NCI-H1436 (cell line): ENCODE measurements at regions not wholly inside any gene's neighbourhood (a gene's known extent, or its start where the extent isn't known, plus 50 kb on each side); places are given as distances from the start of the nearest gene placed in this dataset.
"Not testable (repeated sequence)": the region's sequence is repeated elsewhere in the genome, so short reads cannot be mapped to it uniquely, and the experiment has no call there.

Experiments
- DNase-seq: peaks from one replicate; lab custom pipeline; 2025; lab: John Stamatoyannopoulos, UW

DNA sequence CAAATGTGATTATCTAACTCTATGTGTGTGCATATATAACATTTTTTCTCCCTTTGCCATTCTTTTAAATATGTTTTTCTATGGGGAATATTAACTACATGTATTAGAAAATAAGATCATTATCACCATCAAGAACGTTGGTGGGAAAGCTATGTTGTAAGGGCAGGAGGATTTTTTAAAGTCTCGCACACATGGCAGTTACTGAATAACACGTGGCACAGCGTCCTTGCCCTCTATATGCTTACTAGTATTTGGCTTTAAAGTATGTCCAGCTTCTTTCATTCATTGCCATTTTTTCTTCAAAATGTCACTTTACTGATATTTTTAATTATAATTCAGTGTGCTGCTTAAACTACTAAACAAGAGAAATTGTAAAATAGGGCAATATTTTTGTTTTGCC lies 944.3 kb downstream of the SOCS6 start:
- DNase-seq: no peak

DNA sequence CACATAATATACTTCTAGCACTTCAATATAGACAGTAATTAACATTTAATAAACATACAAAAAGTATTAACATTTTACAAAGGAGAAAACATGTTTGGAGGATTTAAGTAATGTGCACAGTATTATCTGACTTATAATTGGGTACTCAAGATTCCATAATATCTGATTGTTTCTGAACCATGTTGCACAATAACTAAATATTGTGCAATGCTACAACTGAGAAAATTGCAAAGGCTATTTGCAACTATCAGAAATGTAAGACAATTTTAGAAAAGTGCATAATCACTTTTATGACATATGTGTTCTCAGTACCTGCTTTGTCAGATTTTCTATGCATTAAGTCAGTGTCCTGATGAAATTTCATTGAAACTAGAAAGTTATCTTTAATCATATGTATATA lies 934.6 kb downstream of the SOCS6 start:
- no peak for DNase-seq

DNA sequence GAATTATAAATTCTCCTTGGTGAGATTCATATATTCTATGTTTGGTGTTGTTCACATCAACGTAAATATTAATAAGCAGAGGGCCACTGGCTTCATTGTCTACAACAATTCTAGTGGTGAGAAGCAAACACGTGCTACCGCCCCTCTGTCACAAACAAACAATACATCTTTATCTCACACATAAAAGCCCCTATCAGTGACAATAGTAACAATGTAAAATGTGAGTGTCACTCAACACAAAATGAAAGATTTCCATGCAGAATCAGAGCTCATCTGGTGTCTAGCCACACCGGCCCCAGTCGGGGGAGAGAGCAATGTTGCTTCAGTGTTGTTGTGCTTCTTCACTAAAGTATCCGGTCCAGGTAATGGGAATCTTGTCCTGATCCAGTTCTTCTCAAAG lies 932.6 kb downstream of the SOCS6 start:
- DNase-seq: no peak

DNA sequence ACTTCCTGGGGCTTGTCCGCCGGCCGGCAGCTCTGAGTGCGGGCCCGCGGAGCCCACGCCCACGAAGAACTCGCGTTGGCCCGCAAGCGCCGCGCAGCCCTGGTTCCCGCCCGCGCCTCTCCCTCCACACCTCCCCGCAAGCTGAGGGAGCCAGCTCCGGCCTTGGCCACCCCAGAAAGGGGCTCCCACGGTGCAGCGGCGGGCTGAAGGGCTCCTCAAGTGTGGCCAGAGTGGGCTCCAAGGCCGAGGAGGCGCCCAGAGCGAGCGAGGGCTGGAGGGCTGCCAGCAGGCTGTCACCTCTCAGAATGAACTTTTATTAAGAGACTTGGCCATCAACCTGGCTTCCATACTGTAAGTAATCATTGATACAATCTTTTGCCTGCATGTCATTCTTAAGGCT lies 923.9 kb downstream of the SOCS6 start:
- DNase-seq: not testable (repeated sequence)

DNA sequence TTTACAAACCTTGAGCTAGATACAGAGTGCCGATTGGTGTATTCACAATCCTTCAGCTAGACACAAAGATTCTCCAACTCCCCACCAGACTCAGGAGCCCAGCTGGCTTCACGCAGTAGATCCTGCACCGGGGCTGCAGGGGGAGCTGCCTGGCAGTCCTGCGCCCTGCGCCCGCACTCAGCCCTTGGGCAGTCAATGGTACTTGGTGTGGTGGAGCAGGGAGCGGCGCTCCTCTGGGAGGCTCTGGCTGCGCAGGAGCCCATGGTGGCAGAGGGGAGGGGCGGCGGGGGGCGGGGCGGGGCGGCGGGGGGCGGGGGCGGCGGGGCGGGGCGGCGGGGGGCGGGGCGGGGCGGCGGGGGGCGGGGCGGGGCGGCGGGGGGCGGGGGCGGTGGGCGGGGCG lies 923.4 kb downstream of the SOCS6 start:
- DNase-seq: no peak

DNA sequence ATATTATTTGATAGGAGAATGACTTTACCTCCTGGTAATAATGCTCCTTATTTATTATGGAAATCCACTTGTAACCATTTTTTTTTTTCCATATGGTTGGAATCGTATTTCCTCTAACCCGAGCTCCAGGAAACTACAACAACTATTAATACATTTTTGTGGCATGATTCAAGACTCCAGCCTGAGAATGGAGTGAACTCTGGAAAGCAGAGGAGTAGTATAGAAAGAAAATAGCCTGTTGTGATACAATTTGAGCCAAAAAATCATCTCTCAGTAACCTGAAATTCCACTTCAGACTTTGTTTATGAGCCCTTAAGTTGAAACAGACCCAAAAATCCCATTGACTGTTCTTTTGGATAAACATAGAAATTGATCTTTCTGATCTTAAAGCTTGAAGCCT lies 921.1 kb downstream of the SOCS6 start:
- no peak for DNase-seq

DNA sequence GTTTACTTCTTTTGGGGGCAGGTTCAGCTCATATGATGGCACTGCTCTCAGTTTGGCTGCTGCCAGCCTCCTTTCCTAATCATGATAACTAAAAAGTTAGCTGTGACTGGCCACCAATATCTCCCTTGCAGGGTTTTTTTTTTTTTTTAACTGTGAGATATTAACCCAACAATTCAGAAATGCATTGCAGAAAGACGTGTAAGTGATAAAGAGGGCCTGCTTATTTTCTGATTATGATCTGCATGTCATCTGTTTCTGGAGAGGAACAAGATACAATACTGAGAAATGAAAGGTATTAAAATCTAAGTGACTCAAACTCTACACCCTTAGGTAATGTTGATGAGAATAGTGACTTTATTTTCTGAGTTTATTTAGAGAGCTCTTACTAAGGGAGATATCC lies 905.6 kb downstream of the SOCS6 start:
- no peak for DNase-seq

DNA sequence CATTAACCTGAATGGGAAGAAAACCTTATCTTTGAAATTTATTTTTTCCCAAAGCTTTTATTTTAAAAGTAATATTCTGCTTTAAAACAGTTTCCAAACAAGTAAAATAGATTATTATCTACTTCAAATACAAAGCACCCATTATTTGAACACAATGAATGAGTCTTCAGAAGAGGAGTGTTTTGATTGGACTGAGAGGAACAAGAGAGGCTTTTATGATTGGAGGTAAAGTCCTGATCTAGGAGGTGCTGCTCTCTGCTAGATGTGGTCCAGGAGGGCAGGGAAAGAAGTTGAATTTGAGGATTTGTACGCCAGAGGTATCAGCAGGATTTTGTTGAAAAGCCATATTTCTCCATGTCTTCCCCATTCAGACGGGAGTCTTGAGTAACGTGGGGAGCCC lies 900.7 kb downstream of the SOCS6 start:
- DNase-seq: no peak

DNA sequence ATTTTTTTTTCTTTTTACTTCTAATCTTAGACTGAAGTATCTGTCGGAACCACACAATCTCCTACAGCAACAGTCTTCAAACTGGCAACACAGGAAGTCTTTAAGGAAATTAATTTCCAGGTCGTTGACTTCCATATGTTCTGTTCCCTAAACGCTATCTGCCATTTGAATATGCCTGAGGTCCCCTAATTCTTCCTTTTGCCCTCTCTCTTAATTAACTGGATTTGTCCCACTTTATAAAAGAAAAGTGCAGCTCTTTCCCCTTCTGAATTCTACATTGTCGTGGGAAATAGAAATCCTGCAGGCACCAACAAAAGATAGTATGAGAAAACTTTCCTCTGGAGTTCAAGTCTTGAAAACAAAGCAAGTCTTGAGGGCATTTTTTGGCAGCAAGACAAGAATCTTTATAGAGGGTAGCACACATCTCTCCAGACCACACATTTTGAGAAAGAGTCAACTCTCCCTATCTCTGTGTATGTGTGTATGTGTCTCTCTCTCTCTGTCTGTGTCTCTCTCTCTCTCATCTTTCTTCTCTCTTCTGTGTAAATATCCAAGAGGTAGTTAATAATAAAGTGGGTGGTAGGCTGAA lies 879.8 kb downstream of the SOCS6 start:
- DNase-seq: no peak

DNA sequence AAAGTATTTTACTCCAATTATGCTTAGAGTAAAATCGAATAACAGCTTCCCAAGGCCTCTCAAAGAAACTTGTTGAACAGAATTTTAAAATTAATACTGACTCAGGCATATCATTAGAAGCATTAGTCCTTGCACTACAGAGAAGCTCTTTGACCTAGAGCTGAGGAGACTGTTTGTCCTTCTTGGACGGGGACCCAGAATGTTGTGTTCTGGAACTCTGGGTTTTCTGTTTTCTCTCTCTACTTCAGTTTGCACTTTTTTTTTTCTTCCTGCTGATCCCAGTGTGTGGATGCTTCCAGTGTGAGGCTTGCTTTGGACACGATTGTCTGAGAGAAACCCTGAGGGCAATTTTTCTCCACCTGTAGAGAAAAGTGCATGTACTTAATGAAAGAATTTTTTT lies 847.6 kb downstream of the SOCS6 start:
- no peak for DNase-seq

DNA sequence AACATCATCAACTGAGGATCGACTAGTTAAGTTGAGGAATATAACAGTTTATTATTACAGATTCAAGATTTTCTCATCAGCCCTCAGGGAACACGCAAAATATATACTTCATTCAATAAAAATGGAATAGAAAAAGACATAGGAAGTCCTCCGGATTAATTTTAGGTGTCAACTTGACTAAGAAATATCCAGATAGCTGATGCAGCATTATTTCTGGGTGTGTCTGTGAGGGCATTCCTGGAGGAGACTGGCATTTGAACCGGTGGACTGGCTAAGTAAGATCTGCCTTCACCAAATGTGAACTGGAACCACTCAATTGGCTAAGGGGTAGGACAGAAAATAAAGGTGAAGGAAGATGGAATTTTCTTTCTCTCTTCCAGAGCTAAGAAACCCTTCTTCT lies 845.3 kb downstream of the SOCS6 start:
- DNase-seq: no peak

DNA sequence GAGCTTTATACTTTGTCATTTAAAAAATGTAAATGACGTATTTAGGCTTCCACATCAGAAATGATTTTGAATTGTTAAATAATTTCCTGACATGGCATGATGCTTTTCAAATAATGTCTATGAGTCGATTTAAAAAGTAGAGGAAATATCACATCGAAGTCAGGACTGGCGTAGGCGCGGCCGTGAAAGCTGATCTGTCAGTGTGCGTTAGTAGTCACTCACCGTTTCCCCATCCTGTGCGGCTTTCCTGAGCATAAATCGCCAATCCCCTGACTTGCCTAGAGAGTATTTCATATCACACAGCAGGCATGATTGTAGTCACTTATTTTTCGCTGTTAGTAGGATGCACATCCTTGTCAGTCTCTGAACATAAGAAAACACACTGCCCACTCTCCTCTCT lies 843.1 kb downstream of the SOCS6 start:
- DNase-seq: no peak

DNA sequence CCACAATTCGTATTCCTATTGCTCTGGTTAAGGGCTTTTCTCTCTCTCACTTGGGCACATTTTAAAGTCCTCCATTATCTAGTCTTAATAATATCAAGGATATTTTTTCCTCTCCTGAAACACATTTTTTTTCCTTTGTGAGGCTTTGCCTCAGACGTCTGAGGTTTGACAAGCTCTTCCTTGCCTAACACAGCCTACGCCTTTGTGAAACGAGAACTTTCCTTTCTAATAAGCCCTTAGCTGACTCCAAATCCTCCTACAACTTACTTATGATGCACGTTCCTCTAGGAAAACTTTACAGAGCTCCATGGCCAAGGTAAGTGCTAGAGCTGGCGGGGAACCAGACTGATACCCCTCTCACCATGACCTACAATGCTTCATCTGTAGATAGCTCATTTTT lies 841.5 kb downstream of the SOCS6 start:
- no peak for DNase-seq

DNA sequence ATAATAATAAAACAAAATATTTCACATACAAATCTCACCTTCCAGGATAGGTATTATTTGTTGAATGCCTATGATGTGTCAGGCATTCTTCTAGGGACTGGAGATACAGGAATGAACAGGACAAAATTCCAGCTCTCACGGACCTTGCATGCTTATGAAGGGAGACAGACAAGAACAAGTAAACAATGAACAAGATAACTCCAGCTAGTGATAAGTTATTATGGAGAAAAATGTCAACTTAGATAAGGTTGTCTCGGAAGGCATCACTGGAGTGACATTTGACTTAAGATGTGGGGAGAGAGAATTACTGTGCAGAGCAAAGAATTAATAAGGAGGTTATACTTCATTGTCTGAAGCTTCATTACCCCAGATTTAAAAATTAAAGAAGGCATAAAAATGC lies 836.7 kb downstream of the SOCS6 start:
- DNase-seq: no peak

DNA sequence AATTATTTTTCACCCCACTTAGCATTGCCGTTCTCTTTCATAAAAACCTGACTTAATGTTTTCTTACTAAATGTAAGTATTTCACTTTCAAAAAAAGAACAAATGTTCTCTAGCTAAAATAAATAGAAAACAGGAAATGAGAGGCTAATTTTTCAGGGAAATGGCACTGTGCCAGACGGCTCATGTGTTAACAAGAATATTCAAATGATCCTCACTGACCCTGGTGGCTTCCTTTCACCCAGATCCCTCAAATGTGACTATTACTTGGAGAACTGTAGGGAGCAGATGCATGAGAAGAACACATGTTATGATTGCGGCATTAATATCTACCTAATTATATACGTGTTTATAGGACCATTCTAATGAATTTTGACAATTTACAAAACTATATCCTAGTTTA lies 827.7 kb downstream of the SOCS6 start:
- DNase-seq: no peak

DNA sequence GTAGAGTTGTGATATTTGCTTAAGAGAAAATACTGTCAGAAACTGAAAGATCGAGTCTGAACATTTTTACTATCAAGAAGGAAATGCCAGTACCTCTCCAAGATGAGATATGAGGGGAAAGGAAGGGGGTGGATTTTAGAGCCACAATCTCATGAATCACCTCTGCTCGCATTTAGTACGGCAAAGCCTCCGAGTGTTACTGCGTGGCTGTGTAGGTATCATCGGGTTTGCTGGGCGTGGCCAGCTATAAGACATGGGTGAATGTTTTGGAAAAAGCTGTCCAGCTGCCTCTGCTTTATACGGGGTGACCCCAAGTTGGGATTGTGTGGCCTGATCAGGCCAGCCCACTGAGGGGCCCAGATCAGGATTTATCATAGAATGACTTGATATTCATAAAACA lies 826.4 kb downstream of the SOCS6 start:
- no peak for DNase-seq

DNA sequence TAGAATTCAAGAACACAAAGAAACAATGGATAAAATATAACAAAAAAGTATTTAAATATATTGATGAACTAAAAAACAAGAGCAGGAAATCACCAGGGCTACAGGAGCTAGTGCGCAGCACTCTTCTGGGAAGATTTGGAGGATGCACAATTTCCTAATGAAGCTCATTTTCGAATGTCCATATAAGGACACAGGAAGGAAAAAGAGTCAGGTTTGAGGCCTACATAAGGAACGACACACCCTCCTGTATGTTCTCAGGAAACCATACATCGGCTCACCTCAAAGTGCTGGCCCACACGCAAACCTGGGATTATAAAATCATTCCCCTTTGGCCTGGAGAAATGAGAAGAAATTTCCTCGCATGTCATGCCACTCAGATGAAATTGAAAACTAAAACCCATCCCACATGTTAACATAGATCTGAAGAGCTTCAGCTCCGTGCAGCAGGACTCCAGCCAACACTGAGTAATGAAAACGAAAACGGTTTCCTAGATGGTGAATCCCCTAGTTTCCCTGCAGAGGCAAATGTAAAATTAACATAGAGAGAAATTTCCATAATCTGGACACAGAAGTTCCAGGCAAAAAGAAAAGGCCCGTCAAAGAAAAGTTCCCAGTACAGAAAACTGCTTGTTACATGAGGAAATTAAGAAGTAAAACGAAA lies 825.8 kb downstream of the SOCS6 start:
- no peak for DNase-seq

DNA sequence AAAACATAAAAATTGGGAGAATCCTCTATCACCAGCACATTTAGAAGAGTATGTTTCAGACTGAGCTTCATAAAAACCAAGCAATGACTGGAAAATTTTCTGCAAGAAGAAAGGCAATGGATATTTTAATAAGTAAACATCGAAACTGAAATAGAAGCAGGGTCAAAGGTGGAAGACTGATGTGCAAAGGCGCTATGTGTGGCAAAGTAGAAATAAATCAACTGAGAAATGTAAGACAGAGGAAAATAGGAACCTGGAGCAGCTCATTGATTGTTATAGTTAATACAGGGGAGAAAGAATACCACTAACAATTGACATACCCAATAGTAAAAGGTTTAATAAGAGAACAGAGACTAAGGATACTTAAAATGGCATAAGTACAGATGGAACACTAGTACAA lies 818.4 kb downstream of the SOCS6 start:
- DNase-seq: no peak

DNA sequence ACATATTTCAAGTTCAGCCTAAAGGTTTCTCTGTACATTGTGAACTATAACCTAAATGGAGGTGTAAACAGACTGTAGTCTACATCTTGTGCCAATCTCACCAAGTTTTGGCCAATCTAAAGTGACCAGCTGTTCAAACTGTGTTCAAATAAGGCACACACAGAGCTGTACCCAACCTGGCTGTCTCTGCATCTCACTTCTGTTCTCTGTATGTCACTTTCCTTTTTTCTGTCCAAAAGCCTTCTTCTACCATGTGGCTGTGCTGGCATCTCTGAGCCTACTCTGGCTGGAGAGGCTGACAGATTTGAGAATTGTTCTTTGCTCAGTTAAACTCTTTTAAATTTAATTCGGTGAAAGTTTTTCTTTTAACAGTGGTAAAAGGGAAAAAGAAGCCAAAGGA lies 817.9 kb downstream of the SOCS6 start:
- no peak for DNase-seq

DNA sequence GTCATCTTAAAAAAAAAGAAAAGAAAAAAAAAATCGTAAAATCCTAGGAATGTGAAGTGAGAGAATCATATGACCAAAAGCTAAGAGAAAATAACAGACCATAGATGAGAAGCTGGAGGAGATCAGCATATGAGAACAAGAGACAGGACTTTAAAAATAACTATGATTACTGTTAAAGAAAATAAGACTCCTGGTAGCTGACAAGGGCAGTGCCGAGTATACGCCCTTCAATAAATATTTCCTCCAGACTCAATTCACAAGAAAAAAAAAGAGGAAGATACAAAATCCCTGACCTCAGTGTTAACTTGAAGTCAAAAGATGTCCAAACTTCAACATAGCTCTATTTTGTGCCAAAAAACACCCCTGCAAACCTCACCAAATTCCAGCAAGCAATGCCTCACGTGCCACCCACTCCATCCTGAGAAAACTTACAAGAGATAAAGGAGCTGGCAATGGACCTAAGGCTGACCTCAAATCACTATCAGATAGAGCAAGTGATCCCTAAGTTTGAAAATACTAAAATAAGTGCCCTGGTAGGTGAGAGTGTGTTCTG lies 817.2 kb downstream of the SOCS6 start:
- DNase-seq: no peak

DNA sequence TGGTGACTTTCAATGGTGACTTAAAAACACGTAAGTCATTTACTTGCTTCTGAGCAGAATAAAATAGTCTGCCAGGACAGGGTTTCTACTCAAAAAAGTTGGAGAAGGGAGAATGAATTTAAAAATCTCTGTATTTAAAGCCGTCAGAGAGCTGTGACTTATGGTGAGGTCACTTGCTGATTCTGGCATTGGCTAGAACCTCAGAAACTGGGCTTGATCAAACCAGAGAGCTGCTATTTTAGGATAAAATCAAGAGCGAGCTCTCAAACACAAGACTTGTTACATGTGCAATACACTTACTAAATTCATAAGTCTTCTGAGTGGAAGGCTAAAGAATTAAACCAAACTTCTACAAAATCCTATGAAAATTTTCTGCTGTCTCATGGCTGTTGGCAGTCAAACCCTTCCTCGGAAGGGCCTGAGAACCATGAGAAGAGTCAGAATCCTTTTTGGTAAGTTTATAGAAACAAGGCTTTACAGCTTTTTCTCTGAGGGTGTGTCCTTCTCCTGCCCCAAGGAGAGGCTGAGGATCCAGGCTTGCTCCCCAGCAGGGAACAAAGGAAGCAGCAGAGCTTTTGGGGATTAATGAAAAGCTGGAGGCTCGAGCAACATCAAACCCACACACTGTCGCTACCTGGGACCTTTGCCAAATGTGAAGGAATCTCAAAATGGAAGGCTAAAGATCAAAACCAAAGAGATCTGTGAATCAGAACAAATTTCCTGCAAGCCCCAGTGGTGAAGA lies 816.4 kb downstream of the SOCS6 start:
- no peak for DNase-seq

DNA sequence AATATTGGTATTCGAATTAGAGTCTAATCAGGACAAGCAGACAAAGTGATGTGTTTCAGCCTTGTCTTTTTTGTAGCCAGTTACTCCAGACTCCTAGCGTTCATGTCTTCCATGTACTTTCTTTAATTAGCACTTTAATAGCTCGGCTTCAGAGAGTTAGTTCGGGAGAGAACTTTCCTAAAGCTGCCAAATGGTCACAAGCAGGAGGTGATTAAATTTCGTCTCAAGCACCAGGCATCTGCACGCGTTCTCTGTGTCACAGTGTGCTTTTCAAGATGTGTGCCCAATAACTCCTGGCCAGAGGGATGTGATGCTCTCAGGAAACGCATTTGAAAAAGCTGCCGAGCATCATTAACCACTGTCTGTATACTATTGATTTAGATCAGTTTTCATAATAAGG lies 790.8 kb downstream of the SOCS6 start:
- DNase-seq: no peak

DNA sequence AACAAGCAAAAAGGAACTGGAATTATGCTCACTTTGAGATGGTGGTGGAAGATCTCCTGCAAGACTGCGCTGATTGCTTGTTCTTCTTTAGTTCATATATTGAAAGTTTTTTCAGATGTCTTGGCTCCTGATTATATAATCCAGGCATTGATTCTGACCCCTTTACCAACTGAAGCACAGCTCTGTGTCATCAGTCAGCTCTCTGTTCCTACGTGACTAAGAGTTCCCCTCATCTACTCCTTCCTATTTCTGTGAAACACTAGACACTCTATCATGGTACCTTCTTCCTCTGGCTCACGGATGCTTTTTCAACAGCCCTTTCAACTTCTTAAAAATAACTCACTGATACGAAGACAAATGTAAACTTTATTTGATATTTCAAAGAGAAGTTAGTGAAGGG lies 788.6 kb downstream of the SOCS6 start:
- DNase-seq: no peak
